ENCODE measurements at regions not wholly inside any gene's neighbourhood (a gene's known extent, or its start where the extent isn't known, plus 50 kb on each side); places are given as distances from the start of the nearest gene placed in this dataset.

- Histone ChIP-seq H3K27ac (ENCODE audit: low read depth, low read length) (no peak overlapping the region), H3K4me1 (ENCODE audit: insufficient read depth, low read length) (no peaks in the 10 kb centered on the region), H3K27me3 (ENCODE audit: insufficient read depth, low read length) (no peaks in the 10 kb centered on the region), H3K36me3 (ENCODE audit: insufficient read depth, low read length) (no peaks in the 10 kb centered on the region), H3K9me3 (ENCODE audit: control insufficient read depth in 1 of 2, low read length in 2 of 2) (no peaks in the 10 kb centered on the region), H3K4me3 (ENCODE audit: low read length in 2 of 2) (no peak overlapping the region)
- no peak for DNase-seq
- H3K4me3 Mint-ChIP-seq = no peak overlapping the region
- ChIA-PET CTCF (ENCODE audit: partially characterized antibody) (no interaction called here), POLR2A (ENCODE audit: partially characterized antibody) (no interaction called here)
- H3K9me3 Mint-ChIP-seq = peaks cover 0 to 2% (median 0%) of the 10 kb centered on the region in 8 donors
- intact Hi-C loops (cut with micrococcal nuclease) = no loop called here
- no peaks in the 10 kb centered on the region for H3K4me1 Mint-ChIP-seq
- peaks cover 0 to 2% of the 10 kb centered on the region in 2 donors for H3K27me3 Mint-ChIP-seq
- peak overlapping the region in 1 of 7 donors; percentile 58 for H3K27ac Mint-ChIP-seq
- no peaks in the 10 kb centered on the region for H3K36me3 Mint-ChIP-seq
These were observed 62.0 kb downstream of the CNGA2 start for GRCh38 chrX:151796576-151796975.

GRCh38 chrX:151801980-151802379 is 67.4 kb downstream of the CNGA2 start:
- Histone ChIP-seq H3K9me3 (ENCODE audit: control insufficient read depth in 1 of 2, low read length in 2 of 2) (no peaks in the 10 kb centered on the region), H3K4me3 (ENCODE audit: low read length in 2 of 2) (no peak overlapping the region), H3K27me3 (ENCODE audit: insufficient read depth, low read length) (no peaks in the 10 kb centered on the region), H3K36me3 (ENCODE audit: insufficient read depth, low read length) (no peaks in the 10 kb centered on the region), H3K27ac (ENCODE audit: low read depth, low read length) (no peak overlapping the region), H3K4me1 (ENCODE audit: insufficient read depth, low read length) (no peaks in the 10 kb centered on the region)
- H3K36me3 Mint-ChIP-seq = no peaks in the 10 kb centered on the region
- H3K9me3 Mint-ChIP-seq = no peaks in the 10 kb centered on the region
- no peaks in the 10 kb centered on the region for H3K4me1 Mint-ChIP-seq
- H3K4me3 Mint-ChIP-seq = no peak overlapping the region
- intact Hi-C loops (cut with micrococcal nuclease) = no loop called here
- H3K27ac Mint-ChIP-seq = no peak overlapping the region
- DNase-seq = no peak
- H3K27me3 Mint-ChIP-seq = peaks cover 0 to 2% of the 10 kb centered on the region in 2 donors
- ChIA-PET POLR2A (ENCODE audit: partially characterized antibody) (no interaction called here), CTCF (ENCODE audit: partially characterized antibody) (interaction anchor here (0.7 kb wide), 1 partner anchor 19 kb away, joined by 3 read pairs; no protein-coding TSS in a partner anchor)

GRCh38 chrX:151806967-151807540 is 72.5 kb downstream of the CNGA2 start:
- Histone ChIP-seq H3K36me3 (ENCODE audit: insufficient read depth, low read length) (no peaks in the 10 kb centered on the region), H3K4me1 (ENCODE audit: insufficient read depth, low read length) (no peaks in the 10 kb centered on the region), H3K27ac (ENCODE audit: low read depth, low read length) (no peak overlapping the region), H3K9me3 (ENCODE audit: control insufficient read depth in 1 of 2, low read length in 2 of 2) (no peaks in the 10 kb centered on the region), H3K27me3 (ENCODE audit: insufficient read depth, low read length) (no peaks in the 10 kb centered on the region), H3K4me3 (ENCODE audit: low read length in 2 of 2) (no peak overlapping the region)
- Mint-ChIP-seq H3K4me1 (no peaks in the 10 kb centered on the region), H3K27me3 (no peaks in the 10 kb centered on the region), H3K9me3 (no peaks in the 10 kb centered on the region), H3K27ac (no peak overlapping the region), H3K4me3 (no peak overlapping the region), H3K36me3 (no peaks in the 10 kb centered on the region)
- POLR2A ChIA-PET (ENCODE audit: partially characterized antibody) = no interaction called here
- CTCF ChIA-PET (ENCODE audit: partially characterized antibody) = no interaction called here
- intact Hi-C loops (cut with micrococcal nuclease) = no loop called here
- no peak for DNase-seq

- DNase-seq = no peak
- no peaks in the 10 kb centered on the region for H3K9me3 ChIP-seq (ENCODE audit: control insufficient read depth in 1 of 2, low read length in 2 of 2)
- no peaks in the 10 kb centered on the region for H3K4me1 Mint-ChIP-seq
- POLR2A ChIA-PET (ENCODE audit: partially characterized antibody) = no interaction called here
- H3K36me3 Mint-ChIP-seq = no peaks in the 10 kb centered on the region
- CTCF ChIA-PET (ENCODE audit: partially characterized antibody) = no interaction called here
- H3K27ac ChIP-seq (ENCODE audit: low read depth, low read length) = no peak overlapping the region
- H3K4me1 ChIP-seq (ENCODE audit: insufficient read depth, low read length) = no peaks in the 10 kb centered on the region
- H3K27ac Mint-ChIP-seq = no peak overlapping the region
- no peak overlapping the region for H3K4me3 Mint-ChIP-seq
- peaks cover 0 to 1% of the 10 kb centered on the region in 2 donors for H3K27me3 Mint-ChIP-seq
- peaks cover 0 to 1% (median 0%) of the 10 kb centered on the region in 8 donors for H3K9me3 Mint-ChIP-seq
- no peaks in the 10 kb centered on the region for H3K36me3 ChIP-seq (ENCODE audit: insufficient read depth, low read length)
- no peak overlapping the region for H3K4me3 ChIP-seq (ENCODE audit: low read length in 2 of 2)
- H3K27me3 ChIP-seq (ENCODE audit: insufficient read depth, low read length) = no peaks in the 10 kb centered on the region
- intact Hi-C loops (cut with micrococcal nuclease) = no loop called here
These were observed 78.1 kb downstream of the CNGA2 start for GRCh38 chrX:151812661-151813060.

GRCh38 chrX:151814767-151815166 is 80.2 kb downstream of the CNGA2 start:
- peaks cover 0 to 1% of the 10 kb centered on the region in 2 donors for H3K27me3 Mint-ChIP-seq
- H3K4me3 ChIP-seq (ENCODE audit: low read length in 2 of 2) = no peak overlapping the region
- H3K27ac Mint-ChIP-seq = no peak overlapping the region
- peaks cover 0 to 1% (median 0%) of the 10 kb centered on the region in 8 donors for H3K9me3 Mint-ChIP-seq
- ChIA-PET POLR2A (ENCODE audit: partially characterized antibody) (no interaction called here), CTCF (ENCODE audit: partially characterized antibody) (no interaction called here)
- H3K4me1 ChIP-seq (ENCODE audit: insufficient read depth, low read length) = no peaks in the 10 kb centered on the region
- H3K9me3 ChIP-seq (ENCODE audit: control insufficient read depth in 1 of 2, low read length in 2 of 2) = no peaks in the 10 kb centered on the region
- intact Hi-C loops (cut with micrococcal nuclease) = no loop called here
- no peak overlapping the region for H3K27ac ChIP-seq (ENCODE audit: low read depth, low read length)
- H3K4me1 Mint-ChIP-seq = no peaks in the 10 kb centered on the region
- H3K36me3 ChIP-seq (ENCODE audit: insufficient read depth, low read length) = no peaks in the 10 kb centered on the region
- no peaks in the 10 kb centered on the region for H3K36me3 Mint-ChIP-seq
- no peak for DNase-seq
- H3K4me3 Mint-ChIP-seq = no peak overlapping the region
- H3K27me3 ChIP-seq (ENCODE audit: insufficient read depth, low read length) = no peaks in the 10 kb centered on the region

GRCh38 chrX:151815398-151815797 is 80.9 kb downstream of the CNGA2 start:
- no peaks in the 10 kb centered on the region for H3K4me1 Mint-ChIP-seq
- H3K36me3 ChIP-seq (ENCODE audit: insufficient read depth, low read length) = no peaks in the 10 kb centered on the region
- H3K4me3 ChIP-seq (ENCODE audit: low read length in 2 of 2) = no peak overlapping the region
- H3K27ac ChIP-seq (ENCODE audit: low read depth, low read length) = no peak overlapping the region
- no peak for DNase-seq
- intact Hi-C loops (cut with micrococcal nuclease) = no loop called here
- CTCF ChIA-PET (ENCODE audit: partially characterized antibody) = no interaction called here
- POLR2A ChIA-PET (ENCODE audit: partially characterized antibody) = no interaction called here
- no peaks in the 10 kb centered on the region for H3K27me3 ChIP-seq (ENCODE audit: insufficient read depth, low read length)
- no peaks in the 10 kb centered on the region for H3K36me3 Mint-ChIP-seq
- H3K4me3 Mint-ChIP-seq = no peak overlapping the region
- H3K9me3 Mint-ChIP-seq = peaks cover 0 to 1% (median 0%) of the 10 kb centered on the region in 8 donors
- no peak overlapping the region for H3K27ac Mint-ChIP-seq
- H3K27me3 Mint-ChIP-seq = peaks cover 0 to 1% of the 10 kb centered on the region in 2 donors
- no peaks in the 10 kb centered on the region for H3K4me1 ChIP-seq (ENCODE audit: insufficient read depth, low read length)
- H3K9me3 ChIP-seq (ENCODE audit: control insufficient read depth in 1 of 2, low read length in 2 of 2) = no peaks in the 10 kb centered on the region

- H3K36me3 ChIP-seq (ENCODE audit: insufficient read depth, low read length) = no peaks in the 10 kb centered on the region
- no peak overlapping the region for H3K27ac ChIP-seq (ENCODE audit: low read depth, low read length)
- no peak for DNase-seq
- no peaks in the 10 kb centered on the region for H3K4me1 ChIP-seq (ENCODE audit: insufficient read depth, low read length)
- intact Hi-C loops (cut with micrococcal nuclease) = no loop called here
- no peaks in the 10 kb centered on the region for H3K36me3 Mint-ChIP-seq
- no peak overlapping the region for H3K27ac Mint-ChIP-seq
- H3K9me3 Mint-ChIP-seq = peaks cover 0 to 1% (median 0%) of the 10 kb centered on the region in 8 donors
- no peaks in the 10 kb centered on the region for H3K4me1 Mint-ChIP-seq
- H3K9me3 ChIP-seq (ENCODE audit: control insufficient read depth in 1 of 2, low read length in 2 of 2) = no peaks in the 10 kb centered on the region
- peaks cover 0 to 1% of the 10 kb centered on the region in 2 donors for H3K27me3 Mint-ChIP-seq
- no peaks in the 10 kb centered on the region for H3K27me3 ChIP-seq (ENCODE audit: insufficient read depth, low read length)
- no peak overlapping the region for H3K4me3 ChIP-seq (ENCODE audit: low read length in 2 of 2)
- POLR2A ChIA-PET (ENCODE audit: partially characterized antibody) = no interaction called here
- CTCF ChIA-PET (ENCODE audit: partially characterized antibody) = no interaction called here
- H3K4me3 Mint-ChIP-seq = no peak overlapping the region
These were observed 82.4 kb downstream of the CNGA2 start for GRCh38 chrX:151816934-151817333.

GRCh38 chrX:151818828-151819227 is 84.3 kb downstream of the CNGA2 start:
- H3K27me3 ChIP-seq (ENCODE audit: insufficient read depth, low read length) = no peaks in the 10 kb centered on the region
- DNase-seq = no peak
- no peaks in the 10 kb centered on the region for H3K4me1 Mint-ChIP-seq
- no peaks in the 10 kb centered on the region for H3K27me3 Mint-ChIP-seq
- no peaks in the 10 kb centered on the region for H3K9me3 Mint-ChIP-seq
- H3K4me3 Mint-ChIP-seq = no peak overlapping the region
- no peak overlapping the region for H3K27ac ChIP-seq (ENCODE audit: low read depth, low read length)
- POLR2A ChIA-PET (ENCODE audit: partially characterized antibody) = no interaction called here
- no peak overlapping the region for H3K4me3 ChIP-seq (ENCODE audit: low read length in 2 of 2)
- no peaks in the 10 kb centered on the region for H3K4me1 ChIP-seq (ENCODE audit: insufficient read depth, low read length)
- intact Hi-C loops (cut with micrococcal nuclease) = no loop called here
- no peaks in the 10 kb centered on the region for H3K36me3 Mint-ChIP-seq
- H3K36me3 ChIP-seq (ENCODE audit: insufficient read depth, low read length) = no peaks in the 10 kb centered on the region
- CTCF ChIA-PET (ENCODE audit: partially characterized antibody) = no interaction called here
- H3K27ac Mint-ChIP-seq = no peak overlapping the region
- no peaks in the 10 kb centered on the region for H3K9me3 ChIP-seq (ENCODE audit: control insufficient read depth in 1 of 2, low read length in 2 of 2)

Measured in CD4-positive, alpha-beta memory T cell (primary cell).